Stomach (tissue), 8 donors: ENCODE measurements at regions not wholly inside any gene's neighbourhood (a gene's known extent, or its start where the extent isn't known, plus 50 kb on each side); places are given as distances from the start of the nearest gene placed in this dataset.

ENCODE experiments used
- DNase-seq, 2 donors: peaks; one replicate each; pipeline versions ENCODE4 v3.0.0 to v3.0.0-alpha.2; 2013 to 2019
- H3K27ac ChIP-seq, 5 donors: fragments of 200-600 bp in 4 of 5; sonication (generic) in 4 of 5; one replicate each; pipeline ENCODE4 v1.5.1; 2013 to 2019; ENCODE audit warnings: mild to moderate bottlenecking in 1 of 5, moderate library complexity in 1 of 5
- H3K27me3 ChIP-seq, 3 donors: fragments of 200-600 bp; sonication (generic); one replicate each; pipeline ENCODE4 v1.5.1; 2017 to 2019; ENCODE audit warnings: mixed run types in 1 of 3
- H3K36me3 ChIP-seq, 4 donors: fragments of 200-600 bp; sonication (generic); 1 replicate in 3 of 4; 2 replicates in 1 of 4; pipeline ENCODE4 v1.5.1; 2016 to 2019
- H3K4me1 ChIP-seq, 4 donors: fragments of 200-600 bp; sonication (generic); one replicate each; pipeline ENCODE4 v1.5.1; 2016 to 2019
- H3K4me3 ChIP-seq, 4 donors: fragments of 200-600 bp; sonication (generic) in 3 of 4; one replicate each; pipeline ENCODE4 v1.5.1; 2016 to 2019; ENCODE audit warnings: mild to moderate bottlenecking in 1 of 4
- H3K9me3 ChIP-seq, 4 donors: fragments of 200-600 bp; sonication (generic); one replicate each; pipeline ENCODE4 v1.5.1; 2016 to 2019
- CTCF ChIP-seq, 7 experiments: fragments of 450-650 bp in 4 of 7; fragments of 200-600 bp in 3 of 7; sonication (generic) in 3 of 7; IDR thresholded peaks; one replicate each; pipeline ENCODE4 v1.5.1; 2016 to 2019; ENCODE audit warnings: antibody characterized with exemption in 7 of 7, control low read depth in 2 of 7, mild to moderate bottlenecking in 1 of 7
- EP300 ChIP-seq: sonication (generic); formaldehyde crosslinking; IDR thresholded peaks from one replicate; pipeline ENCODE4 v1.6.1; 2017; ENCODE audit warnings: antibody characterized with exemption
- POLR2A ChIP-seq, 4 donors: fragments of 450-650 bp; IDR thresholded peaks; one replicate each; pipeline ENCODE4 v1.6.1; 2016; ENCODE audit warnings: antibody characterized with exemption in 4 of 4, control low read depth in 2 of 4, mild to moderate bottlenecking in 1 of 4, moderate library complexity in 1 of 4
- POLR2AphosphoS5 ChIP-seq, 3 donors: sonication (generic); formaldehyde crosslinking; IDR thresholded peaks; one replicate each; pipeline ENCODE4 v1.6.1; 2016; ENCODE audit warnings: antibody characterized with exemption in 3 of 3
- WGBS, 5 donors: extraction: QIAGEN DNeasy Blood & Tissue Kit in 3 of 5; methylation state at CpG; one replicate each; pipeline versions ENCODE4 v1.1.5 to v1.1.7; 2013 to 2018; 5-methylcytosine and 5-hydroxymethylcytosine counted together
- intact Hi-C: fragments of 100-400 bp; cut with DNase I; formaldehyde crosslinking; loops from one replicate; pipeline ENCODE4 v1.15.1; 2023; ENCODE audit warnings: low total_unique reads
- donor health status: healthy with polysubstance abuse.
- donor health status: Bipolar disorder and iron deficiency.
- donor health status: healthy.

GRCh38 chr14:97273540-97273939 is 476.4 kb downstream of the VRK1 start:
- Histone ChIP-seq H3K27me3 (peaks cover 0 to 31% (median 0%) of the 10 kb centered on the region in 3 donors), H3K4me1 (no peaks in the 10 kb centered on the region), H3K4me3 (no peak overlapping the region), H3K36me3 (no peaks in the 10 kb centered on the region), H3K27ac (no peak overlapping the region), H3K9me3 (no peaks in the 10 kb centered on the region)
- WGBS, 5 donors = 74 to 80% (median 78%) methylated on average over 4 of the region's 4 CpGs
- no peak for TF ChIP-seq EP300
- no peak for TF ChIP-seq POLR2AphosphoS5 (IDR thresholded peaks at IDR 0.05)
- TF ChIP-seq POLR2A (IDR thresholded peaks at IDR 0.05) = no peak
- TF ChIP-seq CTCF (IDR thresholded peaks at IDR 0.05) = no peak
- intact Hi-C loops = no loop called here
- DNase-seq = no peak

- no peak overlapping the region for H3K27ac ChIP-seq
- intact Hi-C loops = no loop called here
- WGBS, 5 donors = 64 to 73% (median 71%) methylated on average over 8 of the region's 8 CpGs
- TF ChIP-seq POLR2A (IDR thresholded peaks at IDR 0.05) = no peak
- TF ChIP-seq EP300 = no peak
- no peak for TF ChIP-seq POLR2AphosphoS5 (IDR thresholded peaks at IDR 0.05)
- no peak for TF ChIP-seq CTCF (IDR thresholded peaks at IDR 0.05)
- no peak for DNase-seq
- H3K4me3 ChIP-seq = no peak overlapping the region
- peaks cover 0 to 30% (median 0%) of the 10 kb centered on the region in 3 donors for H3K27me3 ChIP-seq
- no peaks in the 10 kb centered on the region for H3K9me3 ChIP-seq
- H3K4me1 ChIP-seq = no peaks in the 10 kb centered on the region
- H3K36me3 ChIP-seq = no peaks in the 10 kb centered on the region
Observed at GRCh38 chr14:97274626-97275025, 477.4 kb downstream of the VRK1 start.

GRCh38 chr14:97275276-97275675 is 478.1 kb downstream of the VRK1 start:
- intact Hi-C loops = no loop called here
- Histone ChIP-seq H3K27ac (no peak overlapping the region), H3K4me1 (no peaks in the 10 kb centered on the region), H3K36me3 (no peaks in the 10 kb centered on the region), H3K27me3 (peaks cover 0 to 29% (median 0%) of the 10 kb centered on the region in 3 donors), H3K4me3 (no peak overlapping the region), H3K9me3 (no peaks in the 10 kb centered on the region)
- 74 to 84% (median 79%) methylated on average over 3 of the region's 3 CpGs for WGBS, 5 donors
- no peak for DNase-seq
- TF ChIP-seq EP300 = no peak
- TF ChIP-seq POLR2AphosphoS5 (IDR thresholded peaks at IDR 0.05) = no peak
- no peak for TF ChIP-seq POLR2A (IDR thresholded peaks at IDR 0.05)
- no peak for TF ChIP-seq CTCF (IDR thresholded peaks at IDR 0.05)

GRCh38 chr14:97276573-97276972 is 479.4 kb downstream of the VRK1 start:
- TF ChIP-seq EP300 = no peak
- no peak for TF ChIP-seq POLR2A (IDR thresholded peaks at IDR 0.05)
- TF ChIP-seq POLR2AphosphoS5 (IDR thresholded peaks at IDR 0.05) = no peak
- no peak for TF ChIP-seq CTCF (IDR thresholded peaks at IDR 0.05)
- Histone ChIP-seq H3K4me3 (no peak overlapping the region), H3K27me3 (peaks cover 0 to 29% (median 0%) of the 10 kb centered on the region in 3 donors), H3K4me1 (no peaks in the 10 kb centered on the region), H3K9me3 (no peaks in the 10 kb centered on the region), H3K36me3 (no peaks in the 10 kb centered on the region), H3K27ac (no peak overlapping the region)
- DNase-seq = no peak
- WGBS, 5 donors = 51 to 72% (median 66%) methylated on average over 4 of the region's 4 CpGs
- intact Hi-C loops = no loop called here
